ENCODE measurements at regions not wholly inside any gene's neighbourhood (a gene's known extent, or its start where the extent isn't known, plus 50 kb on each side); places are given as distances from the start of the nearest gene placed in this dataset.

DNA sequence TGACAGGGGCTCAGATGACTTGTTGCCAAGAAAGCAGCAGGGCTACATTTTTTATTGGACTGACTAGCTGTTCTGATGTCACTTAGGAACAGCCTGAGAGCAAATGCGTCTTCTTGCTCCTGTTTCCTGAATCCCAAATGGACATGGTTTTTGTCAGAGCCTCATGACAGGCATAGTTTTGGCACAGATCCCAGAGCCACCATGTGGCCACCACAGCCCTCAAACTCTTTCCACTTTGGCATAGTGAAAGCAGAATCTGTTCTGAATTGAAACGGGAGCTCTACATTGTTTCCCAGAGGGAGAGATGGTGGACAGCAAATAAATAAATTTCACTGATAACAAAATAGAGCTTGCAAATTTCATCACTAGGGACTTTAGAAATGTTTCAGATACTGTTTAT is 222.2 kb downstream of the C11orf87 start:
- Histone ChIP-seq H3K27ac (ENCODE audit: low read depth, low read length) (no peak overlapping the region), H3K27me3 (ENCODE audit: control insufficient read depth, insufficient read depth, low read length) (no peaks in the 10 kb centered on the region), H3K9me3 (ENCODE audit: control insufficient read depth, insufficient read depth, low read length) (no peaks in the 10 kb centered on the region), H3K4me3 (ENCODE audit: low read depth, low read length) (no peak overlapping the region)
- CTCF ChIA-PET: no interaction called here
- POLR2A ChIA-PET: no interaction called here
- TF ChIP-seq, protein P1, sequence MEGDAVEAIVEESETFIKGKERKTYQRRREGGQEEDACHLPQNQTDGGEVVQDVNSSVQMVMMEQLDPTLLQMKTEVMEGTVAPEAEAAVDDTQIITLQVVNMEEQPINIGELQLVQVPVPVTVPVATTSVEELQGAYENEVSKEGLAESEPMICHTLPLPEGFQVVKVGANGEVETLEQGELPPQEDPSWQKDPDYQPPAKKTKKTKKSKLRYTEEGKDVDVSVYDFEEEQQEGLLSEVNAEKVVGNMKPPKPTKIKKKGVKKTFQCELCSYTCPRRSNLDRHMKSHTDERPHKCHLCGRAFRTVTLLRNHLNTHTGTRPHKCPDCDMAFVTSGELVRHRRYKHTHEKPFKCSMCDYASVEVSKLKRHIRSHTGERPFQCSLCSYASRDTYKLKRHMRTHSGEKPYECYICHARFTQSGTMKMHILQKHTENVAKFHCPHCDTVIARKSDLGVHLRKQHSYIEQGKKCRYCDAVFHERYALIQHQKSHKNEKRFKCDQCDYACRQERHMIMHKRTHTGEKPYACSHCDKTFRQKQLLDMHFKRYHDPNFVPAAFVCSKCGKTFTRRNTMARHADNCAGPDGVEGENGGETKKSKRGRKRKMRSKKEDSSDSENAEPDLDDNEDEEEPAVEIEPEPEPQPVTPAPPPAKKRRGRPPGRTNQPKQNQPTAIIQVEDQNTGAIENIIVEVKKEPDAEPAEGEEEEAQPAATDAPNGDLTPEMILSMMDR (IDR thresholded peaks at IDR 0.05; ENCODE audit: low read depth, low read length): no peak
- no peak for DNase-seq (ENCODE audit: low read depth, low spot score)

DNA sequence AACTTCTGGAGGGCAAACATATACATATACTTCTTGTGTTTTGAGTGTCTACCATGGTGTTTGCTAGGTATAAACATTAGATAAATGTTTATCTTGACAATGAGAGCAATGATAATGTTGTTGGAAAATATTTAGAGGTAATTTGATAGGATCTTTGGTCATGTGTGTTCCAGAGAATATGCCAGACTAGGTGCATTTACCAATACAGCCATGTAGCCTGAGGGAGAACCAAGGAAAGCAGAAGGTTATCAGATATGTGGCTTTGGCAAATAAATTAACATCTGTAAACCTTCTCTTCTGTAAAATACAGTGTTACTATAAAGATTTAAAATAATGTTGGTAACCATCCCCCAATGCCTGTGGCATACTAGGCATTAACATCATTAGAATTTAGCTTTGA is 226.8 kb downstream of the C11orf87 start:
- H3K27ac ChIP-seq (ENCODE audit: low read depth, low read length): no peak overlapping the region
- no peaks in the 10 kb centered on the region for H3K27me3 ChIP-seq (ENCODE audit: control insufficient read depth, insufficient read depth, low read length)
- no peak overlapping the region for H3K4me3 ChIP-seq (ENCODE audit: low read depth, low read length)
- POLR2A ChIA-PET: no interaction called here
- CTCF ChIA-PET: no interaction called here
- H3K9me3 ChIP-seq (ENCODE audit: control insufficient read depth, insufficient read depth, low read length): no peaks in the 10 kb centered on the region
- TF ChIP-seq, protein P1 (IDR thresholded peaks at IDR 0.05; ENCODE audit: low read depth, low read length): no peak
- no peak for DNase-seq (ENCODE audit: low read depth, low spot score)

DNA sequence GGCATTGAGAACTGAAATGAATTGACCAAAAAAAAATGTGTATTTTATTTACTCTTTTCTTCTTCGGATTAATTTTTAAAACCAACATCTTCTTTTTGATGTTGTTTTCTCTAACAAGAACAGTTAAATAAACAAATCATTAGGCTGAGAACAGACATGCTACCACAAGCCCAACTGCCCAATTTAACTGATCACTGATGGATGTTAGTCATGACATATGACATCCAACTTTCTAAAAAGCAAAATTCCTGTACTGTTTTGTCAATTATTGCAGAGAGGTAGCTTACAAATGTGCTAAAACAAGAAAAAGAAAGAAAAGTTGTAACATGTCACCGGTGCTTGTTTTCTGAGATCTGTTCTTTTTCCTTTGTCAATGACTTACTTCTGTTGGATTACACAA is 232.1 kb downstream of the C11orf87 start:
- POLR2A ChIA-PET: no interaction called here
- no peak overlapping the region for H3K4me3 ChIP-seq (ENCODE audit: low read depth, low read length)
- no peaks in the 10 kb centered on the region for H3K9me3 ChIP-seq (ENCODE audit: control insufficient read depth, insufficient read depth, low read length)
- no peak overlapping the region for H3K27ac ChIP-seq (ENCODE audit: low read depth, low read length)
- CTCF ChIA-PET: no interaction called here
- TF ChIP-seq, protein P1 (IDR thresholded peaks at IDR 0.05; ENCODE audit: low read depth, low read length): no peak
- DNase-seq (ENCODE audit: low read depth, low spot score): no peak
- H3K27me3 ChIP-seq (ENCODE audit: control insufficient read depth, insufficient read depth, low read length): no peaks in the 10 kb centered on the region

DNA sequence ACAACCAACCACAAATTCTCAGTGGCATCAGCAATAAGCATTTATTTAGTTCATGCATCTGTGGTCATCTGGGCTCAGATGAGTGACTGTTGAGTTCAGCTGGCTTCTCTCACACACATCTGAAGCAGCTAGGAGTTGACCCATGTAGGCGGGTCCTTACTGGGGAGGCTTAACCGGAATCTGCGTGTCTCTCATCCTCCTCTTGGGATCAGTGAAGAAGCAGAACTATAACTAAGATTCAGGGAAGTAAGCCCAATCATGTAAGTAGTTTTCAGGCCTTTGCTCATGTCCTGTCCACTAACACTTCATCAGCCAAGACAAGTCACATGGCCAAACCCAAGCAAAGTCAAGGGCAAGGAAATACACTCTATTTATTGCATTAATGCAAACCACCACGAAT is 236.2 kb downstream of the C11orf87 start:
- no peak for DNase-seq (ENCODE audit: low read depth, low spot score)
- CTCF ChIA-PET: no interaction called here
- TF ChIP-seq, protein P1 (IDR thresholded peaks at IDR 0.05; ENCODE audit: low read depth, low read length): no peak
- Histone ChIP-seq H3K27me3 (ENCODE audit: control insufficient read depth, insufficient read depth, low read length) (no peaks in the 10 kb centered on the region), H3K4me3 (ENCODE audit: low read depth, low read length) (no peak overlapping the region), H3K27ac (ENCODE audit: low read depth, low read length) (no peak overlapping the region), H3K9me3 (ENCODE audit: control insufficient read depth, insufficient read depth, low read length) (no peaks in the 10 kb centered on the region)
- POLR2A ChIA-PET: no interaction called here

DNA sequence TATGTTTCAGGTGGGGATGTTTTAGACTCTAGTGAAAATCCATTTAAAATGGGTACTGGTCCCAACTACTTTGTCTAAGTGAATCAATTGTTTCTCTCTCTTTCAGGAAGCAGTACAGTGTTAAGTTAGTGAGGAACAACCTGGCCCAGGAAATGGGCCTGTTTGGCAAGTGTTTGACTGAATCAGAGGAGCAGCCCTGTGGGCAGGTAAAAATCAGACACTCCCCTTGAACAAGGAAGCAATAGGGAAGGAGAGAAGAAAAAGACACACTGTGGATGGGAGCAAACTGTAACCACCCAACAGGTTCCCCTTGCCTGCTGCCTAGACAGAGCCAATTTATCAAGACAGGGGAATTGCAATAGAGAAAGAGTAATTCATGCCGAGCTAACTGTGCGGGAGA is 245.7 kb downstream of the C11orf87 start:
- ChIA-PET POLR2A (no interaction called here), CTCF (no interaction called here)
- H3K27ac ChIP-seq (ENCODE audit: low read depth, low read length): no peak overlapping the region
- DNase-seq (ENCODE audit: low read depth, low spot score): no peak
- H3K9me3 ChIP-seq (ENCODE audit: control insufficient read depth, insufficient read depth, low read length): no peaks in the 10 kb centered on the region; the same call in 1 of the 2 replicates
- H3K4me3 ChIP-seq (ENCODE audit: low read depth, low read length): no peak overlapping the region
- H3K27me3 ChIP-seq (ENCODE audit: control insufficient read depth, insufficient read depth, low read length): no peaks in the 10 kb centered on the region
- TF ChIP-seq, protein P1 (IDR thresholded peaks at IDR 0.05; ENCODE audit: low read depth, low read length): no peak
